Common myeloid progenitor, CD34-positive (primary cell): ENCODE measurements at regions not wholly inside any gene's neighbourhood (a gene's known extent, or its start where the extent isn't known, plus 50 kb on each side); places are given as distances from the start of the nearest gene placed in this dataset.

Source experiments
- CTCF ChIA-PET: fragments of 350-600 bp; sonication (Branson Sonifier 250); formaldehyde crosslinking; loops from one replicate; lab custom pipeline; 2021; ENCODE audit warnings: antibody characterized with exemption; lab: Charles Lee
- POLR2A ChIA-PET: fragments of 350-600 bp; sonication (Branson Sonifier 250); formaldehyde crosslinking; loops from one replicate; lab custom pipeline; 2021; ENCODE audit warnings: antibody characterized with exemption; lab: Charles Lee
- DNase-seq, 3 donors: peaks; one replicate each; pipeline versions ENCODE4 v3.0.0 to v3.0.0-alpha.2; 2013
- H3K27ac ChIP-seq, 2 experiments: 1 replicate in 1 of 2; 2 replicates in 1 of 2; pipeline ENCODE4 v1.7.0; 2013; ENCODE audit warnings: inconsistent platforms in 2 of 2, low read length in 2 of 2, mild to moderate bottlenecking in 2 of 2, low read depth in 1 of 2, moderate library complexity in 1 of 2; ENCODE audit not compliant: severe bottlenecking in 2 of 2, insufficient read depth in 1 of 2, poor library complexity in 1 of 2
- H3K27me3 ChIP-seq, 5 experiments: replicated peaks in 2 of 5; 1 replicate in 3 of 5; 2 replicates in 2 of 5; pipeline versions ENCODE4 v1.6.1 to v1.7.0; 2013; ENCODE audit warnings: low read length in 4 of 5, mild to moderate bottlenecking in 2 of 5, moderate library complexity in 2 of 5, inconsistent platforms in 1 of 5; ENCODE audit not compliant: insufficient read depth in 5 of 5, control insufficient read depth in 4 of 5
- H3K36me3 ChIP-seq, 4 experiments: 1 replicate in 2 of 4; 2 replicates in 2 of 4; pipeline versions ENCODE4 v1.6.1 to v1.7.0; 2013; ENCODE audit warnings: low read length in 3 of 4, control low read depth in 1 of 4, mild to moderate bottlenecking in 1 of 4; ENCODE audit not compliant: control insufficient read depth in 4 of 4, insufficient read depth in 4 of 4
- H3K4me1 ChIP-seq, 4 experiments: 1 replicate in 3 of 4; 2 replicates in 1 of 4; pipeline versions ENCODE4 v1.6.1 to v1.7.1; 2013; ENCODE audit warnings: low read length in 3 of 4, mild to moderate bottlenecking in 3 of 4, control low read depth in 1 of 4, inconsistent platforms in 1 of 4, moderate library complexity in 1 of 4; ENCODE audit not compliant: control insufficient read depth in 4 of 4, insufficient read depth in 4 of 4; ENCODE audit errors: control extremely low read depth in 1 of 4
- H3K4me3 ChIP-seq, 7 experiments: 1 replicate in 4 of 7; 2 replicates in 3 of 7; pipeline versions ENCODE4 v1.5.1 to v1.7.0; 2013; ENCODE audit warnings: mild to moderate bottlenecking in 7 of 7, low read length in 6 of 7, moderate library complexity in 6 of 7, inconsistent platforms in 2 of 7, low read depth in 2 of 7, control low read depth in 1 of 7; ENCODE audit not compliant: insufficient read depth in 4 of 7, control insufficient read depth in 1 of 7; ENCODE audit errors: extremely low read depth in 1 of 7
- H3K9me3 ChIP-seq, 5 experiments: 1 replicate in 4 of 5; 2 replicates in 1 of 5; pipeline versions ENCODE4 v1.6.1 to v1.7.1; 2013; ENCODE audit warnings: low read length in 4 of 5, mild to moderate bottlenecking in 2 of 5, inconsistent platforms in 1 of 5, low read depth in 1 of 5, moderate library complexity in 1 of 5; ENCODE audit not compliant: control insufficient read depth in 4 of 5, insufficient read depth in 2 of 5; ENCODE audit errors: control extremely low read depth in 1 of 5
- WGBS: methylation state at CpG from one replicate; pipeline ENCODE4 v1.1.5; 2013; ENCODE audit not compliant: insufficient coverage; 5-methylcytosine and 5-hydroxymethylcytosine counted together

DNA sequence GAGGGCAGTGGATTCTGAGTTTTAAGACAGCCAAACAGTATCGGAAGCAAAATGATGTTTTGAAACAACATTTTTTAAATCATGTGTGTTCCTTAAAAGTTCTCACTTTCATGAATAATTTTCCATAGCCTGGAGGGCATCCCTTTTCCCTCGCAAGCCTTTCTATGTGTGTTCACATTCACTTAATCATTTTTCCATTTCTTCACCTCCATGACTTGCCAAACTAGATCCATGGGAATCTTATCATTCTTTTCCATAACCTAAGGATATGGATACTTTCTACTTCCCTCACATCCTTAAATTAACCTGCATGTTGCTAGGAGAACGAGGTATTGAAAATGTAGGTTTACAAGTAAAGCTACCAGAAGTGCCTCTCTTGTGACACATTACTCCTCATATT is 94.2 kb upstream of the NPVF start:
- H3K4me3 ChIP-seq, result no peak overlapping the region
- H3K27me3 ChIP-seq, result peaks cover 0 to 5% (median 0%) of the 10 kb centered on the region in 5 experiments
- H3K36me3 ChIP-seq, result no peaks in the 10 kb centered on the region
- DNase-seq, result no peak
- ChIA-PET CTCF (no interaction called here), POLR2A (no interaction called here)
- H3K4me1 ChIP-seq, result no peaks in the 10 kb centered on the region
- H3K9me3 ChIP-seq, result no peaks in the 10 kb centered on the region
- H3K27ac ChIP-seq, result no peak overlapping the region
- 100% methylated on average over 3 of the region's 3 CpGs for WGBS

DNA sequence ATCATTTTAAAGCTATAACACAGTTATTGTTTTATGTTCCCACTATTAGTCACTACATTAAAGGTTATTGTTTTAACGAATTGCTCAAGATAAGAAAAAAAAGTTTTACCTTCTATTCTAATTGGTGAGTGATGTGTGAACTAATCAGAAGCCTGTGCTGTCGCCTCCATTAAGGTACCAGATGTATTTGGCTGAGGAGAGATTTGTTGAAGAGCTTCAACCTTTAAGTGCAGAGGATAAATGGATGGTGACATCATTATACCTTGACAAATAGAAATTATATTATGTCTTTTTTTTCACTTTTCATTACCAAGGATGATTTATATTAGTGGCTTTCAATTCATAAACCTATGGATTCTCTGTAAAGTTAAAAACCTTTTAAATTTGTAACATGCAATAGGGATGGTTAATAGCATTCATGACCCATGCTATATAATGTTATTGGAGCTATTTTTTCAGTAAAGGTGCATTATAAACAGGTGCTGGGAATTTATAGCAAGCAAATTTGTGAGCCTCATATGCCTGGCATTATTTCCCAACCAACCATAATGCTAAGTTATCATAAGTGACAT is 97.0 kb upstream of the NPVF start:
- POLR2A ChIA-PET, result no interaction called here
- Histone ChIP-seq H3K36me3 (no peaks in the 10 kb centered on the region), H3K4me1 (no peaks in the 10 kb centered on the region), H3K4me3 (no peak overlapping the region), H3K9me3 (no peaks in the 10 kb centered on the region), H3K27me3 (peaks cover 0 to 5% (median 2%) of the 10 kb centered on the region in 5 experiments), H3K27ac (no peak overlapping the region)
- CTCF ChIA-PET, result no interaction called here
- DNase-seq, result no peak
- WGBS, result no CpG with 5 or more reads among the region's 2 CpGs

- Histone ChIP-seq H3K27me3 (peaks cover 0 to 2% (median 2%) of the 10 kb centered on the region in 5 experiments), H3K4me1 (no peaks in the 10 kb centered on the region), H3K4me3 (no peak overlapping the region), H3K36me3 (no peaks in the 10 kb centered on the region), H3K9me3 (no peaks in the 10 kb centered on the region), H3K27ac (no peak overlapping the region)
- ChIA-PET CTCF (interaction anchor here (1.0 kb wide), 1 partner anchor 8 kb away, joined by 3 read pairs; no protein-coding TSS in a partner anchor), POLR2A (no interaction called here)
- DNase-seq, result no peak
- 99% methylated on average over 15 of the region's 19 CpGs for WGBS
Measured at GRCh38 chr7:25326501-25327156, 98.3 kb upstream of the NPVF start.

DNA sequence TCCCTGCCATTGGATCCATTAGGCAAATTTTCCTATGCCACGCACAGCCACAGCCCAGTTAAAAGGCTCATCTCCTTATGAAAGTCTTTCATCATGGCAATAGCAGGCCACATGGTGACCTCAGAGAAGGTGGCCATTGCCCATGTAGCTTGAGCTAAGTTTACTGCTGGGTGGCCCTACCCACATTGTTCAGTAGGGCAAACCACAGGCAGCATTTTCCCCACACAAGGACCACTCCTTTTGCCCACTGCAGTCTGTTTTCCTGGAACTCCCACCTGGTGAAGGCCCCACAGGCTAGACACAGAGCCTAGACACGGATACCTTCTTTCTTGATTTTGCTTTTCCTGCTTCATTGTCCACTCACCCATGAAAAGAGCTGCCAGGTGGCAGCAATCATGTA is 101.5 kb upstream of the NPVF start:
- Histone ChIP-seq H3K36me3 (no peaks in the 10 kb centered on the region), H3K27ac (no peak overlapping the region), H3K4me3 (no peak overlapping the region), H3K4me1 (no peaks in the 10 kb centered on the region), H3K9me3 (no peaks in the 10 kb centered on the region), H3K27me3 (peaks cover 0 to 2% (median 0%) of the 10 kb centered on the region in 5 experiments)
- 100% methylated on average over 1 of the region's 2 CpGs for WGBS
- POLR2A ChIA-PET, result no interaction called here
- CTCF ChIA-PET, result no interaction called here
- no peak for DNase-seq

GRCh38 chr7:25333296-25333928 is 105.1 kb upstream of the NPVF start:
- no peaks in the 10 kb centered on the region for H3K36me3 ChIP-seq
- no peak overlapping the region for H3K27ac ChIP-seq
- ChIA-PET POLR2A (no interaction called here), CTCF (no interaction called here)
- 98% methylated on average over 4 of the region's 6 CpGs for WGBS
- no peaks in the 10 kb centered on the region for H3K9me3 ChIP-seq
- H3K4me1 ChIP-seq, result no peaks in the 10 kb centered on the region
- H3K27me3 ChIP-seq, result peaks cover 0 to 2% (median 0%) of the 10 kb centered on the region in 5 experiments
- H3K4me3 ChIP-seq, result no peak overlapping the region
- no peak for DNase-seq

DNA sequence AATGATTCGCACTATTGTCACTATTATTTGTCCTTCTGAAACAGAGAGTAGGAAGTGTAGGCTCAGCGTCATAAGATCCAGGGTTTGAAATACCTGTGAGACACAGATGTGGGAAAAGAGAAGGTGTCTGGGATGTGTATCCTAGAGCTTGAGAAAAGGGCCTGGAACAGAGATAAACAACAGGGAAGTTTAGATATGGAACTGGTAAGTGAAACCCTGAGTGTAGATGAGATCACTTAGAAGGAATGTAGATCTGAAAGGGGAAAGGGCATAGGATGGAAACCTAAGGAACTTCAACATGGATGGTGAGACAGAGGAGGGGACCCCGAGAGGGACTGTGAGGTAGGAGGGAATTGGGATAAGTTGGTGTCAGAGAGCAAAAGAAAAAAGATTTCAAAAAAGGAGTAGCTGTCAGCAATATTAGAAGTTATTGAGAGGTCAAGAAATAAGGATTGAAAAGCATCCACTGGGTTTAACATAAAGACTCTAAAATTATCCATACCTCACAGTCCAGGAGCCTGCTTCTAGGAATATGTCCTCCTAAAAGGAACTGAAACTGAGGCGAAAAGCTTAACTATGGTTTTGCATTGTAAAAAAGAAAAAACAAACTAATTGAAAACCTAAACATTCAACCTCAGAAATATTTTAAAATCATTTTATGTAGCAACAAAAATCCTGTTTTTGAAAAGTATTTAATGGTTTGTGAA is 119.2 kb upstream of the NPVF start:
- Histone ChIP-seq H3K4me1 (no peaks in the 10 kb centered on the region), H3K36me3 (no peaks in the 10 kb centered on the region), H3K27ac (no peak overlapping the region), H3K27me3 (peaks cover 0 to 3% (median 0%) of the 10 kb centered on the region in 5 experiments), H3K9me3 (no peaks in the 10 kb centered on the region), H3K4me3 (no peak overlapping the region)
- no peak for DNase-seq
- ChIA-PET POLR2A (no interaction called here), CTCF (interaction anchor here (1.4 kb wide), 1 partner anchor 43 kb away, joined by 3 read pairs; no protein-coding TSS in a partner anchor)
- 88% methylated on average over 2 of the region's 4 CpGs for WGBS
